GM23338 (cell line): ENCODE measurements at regions not wholly inside any gene's neighbourhood (a gene's known extent, or its start where the extent isn't known, plus 50 kb on each side); places are given as distances from the start of the nearest gene placed in this dataset.
A peak's percentile ranks its signal among the peaks of the same experiment; 100 is the strongest.
"Not testable (repeated sequence)": the region's sequence is repeated elsewhere in the genome, so short reads cannot be mapped to it uniquely, and the experiment has no call there.

Source experiments
- ATAC-seq: fragments of 200-7000 bp; cut with Tn5 transposase; 3 replicates; pipeline ENCODE4 v1.9.1; 2020
- DNase-seq: peaks from one replicate; pipeline ENCODE4 v3.0.0-alpha.2; 2015; ENCODE audit warnings: low spot score
- H2AFZ ChIP-seq: fragments of 200-600 bp; sonication (generic); 2 replicates; pipeline ENCODE4 v1.8.0; 2016; ENCODE audit warnings: antibody characterized with exemption, mild to moderate bottlenecking, moderate library complexity
- H3F3A ChIP-seq: fragments of 200-600 bp; sonication (generic); replicated peaks from 2 replicates; pipeline ENCODE4 v1.8.0; 2017; ENCODE audit warnings: antibody characterized with exemption, mixed run types, low read depth
- H3K27ac ChIP-seq: fragments of 200-600 bp; sonication (generic); 2 replicates; pipeline ENCODE4 v1.6.1; 2016; ENCODE audit warnings: low read depth
- H3K27me3 ChIP-seq: fragments of 200-600 bp; sonication (generic); 2 replicates; pipeline ENCODE4 v1.8.0; 2016; ENCODE audit warnings: mild to moderate bottlenecking, mixed run types, moderate library complexity; ENCODE audit not compliant: insufficient read depth
- H3K36me3 ChIP-seq: fragments of 200-600 bp; sonication (generic); 2 replicates; pipeline ENCODE4 v1.8.0; 2016; ENCODE audit warnings: mild to moderate bottlenecking; ENCODE audit not compliant: insufficient read depth
- H3K4me1 ChIP-seq: fragments of 200-600 bp; sonication (generic); 2 replicates; pipeline ENCODE4 v1.8.0; 2016; ENCODE audit warnings: mild to moderate bottlenecking, moderate library complexity; ENCODE audit not compliant: insufficient read depth
- H3K4me2 ChIP-seq: fragments of 200-600 bp; sonication (generic); 2 replicates; pipeline ENCODE4 v1.7.1; 2017; ENCODE audit warnings: mixed run types
- H3K4me3 ChIP-seq: fragments of 200-600 bp; sonication (generic); 2 replicates; pipeline ENCODE4 v1.6.1; 2016; ENCODE audit warnings: mixed run types
- H3K79me2 ChIP-seq: fragments of 200-600 bp; sonication (generic); replicated peaks from 2 replicates; pipeline ENCODE4 v1.8.0; 2017; ENCODE audit warnings: mild to moderate bottlenecking; ENCODE audit not compliant: insufficient read depth
- H3K9me2 ChIP-seq: fragments of 200-600 bp; sonication (generic); 2 replicates; pipeline ENCODE4 v1.8.0; 2017; ENCODE audit not compliant: insufficient read depth
- H4K20me1 ChIP-seq: fragments of 200-600 bp; sonication (generic); replicated peaks from 2 replicates; pipeline ENCODE4 v1.8.0; 2017; ENCODE audit warnings: mild to moderate bottlenecking; ENCODE audit not compliant: insufficient read depth
- H3K27ac Mint-ChIP-seq: 2 replicates; pipeline ENCODE4 v1.8.0; 2020; ENCODE audit warnings: inconsistent platforms, mild to moderate bottlenecking, moderate library complexity, mixed read lengths
- H3K27me3 Mint-ChIP-seq: 3 replicates; pipeline ENCODE4 v1.8.0; 2022; ENCODE audit warnings: low read depth, mild to moderate bottlenecking, moderate library complexity, mixed read lengths, inconsistent platforms; ENCODE audit not compliant: insufficient read depth, poor library complexity
- H3K36me3 Mint-ChIP-seq: 3 replicates; pipeline ENCODE4 v1.8.0; 2021; ENCODE audit warnings: low read depth, mild to moderate bottlenecking, inconsistent platforms, moderate library complexity, mixed read lengths
- H3K4me1 Mint-ChIP-seq: 3 replicates; pipeline ENCODE4 v1.8.0; 2020; ENCODE audit warnings: mild to moderate bottlenecking, inconsistent platforms, mixed read lengths
- H3K4me3 Mint-ChIP-seq: 3 replicates; pipeline ENCODE4 v1.8.0; 2021; ENCODE audit warnings: moderate library complexity, mild to moderate bottlenecking, inconsistent platforms, mixed read lengths
- H3K9me3 Mint-ChIP-seq: 3 replicates; pipeline ENCODE4 v1.8.0; 2020; ENCODE audit warnings: moderate library complexity, mild to moderate bottlenecking, inconsistent platforms, mixed read lengths
- EZH2 ChIP-seq: fragments of 200-600 bp; sonication (generic); IDR thresholded peaks from one replicate; pipeline ENCODE4 v1.8.0; 2017; ENCODE audit warnings: antibody characterized with exemption, mild to moderate bottlenecking, low read depth; ENCODE audit not compliant: unreplicated experiment
- NANOG ChIP-seq: IDR thresholded peaks from 2 replicates; pipeline ENCODE4 v1.6.1; 2016; ENCODE audit warnings: antibody characterized with exemption, borderline replicate concordance
- ZNF114 ChIP-seq: fragments of 250-450 bp; sonication (Bioruptor Pico); IDR thresholded peaks from 2 replicates; pipeline ENCODE4 v1.5.0; 2020; ENCODE audit warnings: mild to moderate bottlenecking, moderate library complexity
- TF ChIP-seq, protein P1 (sequence below): fragments of 250-450 bp; sonication (Bioruptor Pico); IDR thresholded peaks from 2 replicates; pipeline ENCODE4 v1.5.0; 2020; ENCODE audit warnings: mild to moderate bottlenecking, moderate library complexity
- TF ChIP-seq, protein P2 (sequence below): IDR thresholded peaks from 2 replicates; pipeline ENCODE4 v1.6.1; 2016; ENCODE audit warnings: antibody characterized with exemption
- TF ChIP-seq, protein P3 (sequence below), 2 experiments: fragments of 200-600 bp in 1 of 2; sonication (generic) in 1 of 2; conservative IDR thresholded peaks; 2 replicates each; pipeline versions ENCODE4 v1.5.1 to v1.6.1; 2016 to 2017; ENCODE audit warnings: antibody characterized with exemption in 2 of 2, low read depth in 2 of 2, mild to moderate bottlenecking in 2 of 2, moderate library complexity in 1 of 2

DNA sequence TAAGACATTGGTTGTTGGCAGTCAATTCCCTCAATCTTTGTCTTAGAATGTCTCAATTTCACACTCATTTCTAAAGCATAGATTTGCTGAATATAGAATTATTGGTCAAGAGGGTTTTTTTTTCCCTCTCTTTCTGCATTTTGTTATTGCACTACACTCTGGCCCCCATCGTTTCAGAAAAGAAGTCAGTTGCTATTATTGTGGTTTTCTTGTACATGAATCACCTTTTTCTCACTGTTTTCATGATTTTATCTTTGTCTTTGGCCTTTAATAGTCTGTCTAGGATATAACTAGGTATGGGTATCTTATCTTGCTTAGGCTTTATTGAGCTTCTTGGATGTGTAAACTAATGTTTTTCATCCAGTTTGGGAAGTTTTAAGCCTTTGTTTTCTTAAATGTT lies 194.3 kb upstream of the DAAM1 start:
- TF ChIP-seq, protein P1, sequence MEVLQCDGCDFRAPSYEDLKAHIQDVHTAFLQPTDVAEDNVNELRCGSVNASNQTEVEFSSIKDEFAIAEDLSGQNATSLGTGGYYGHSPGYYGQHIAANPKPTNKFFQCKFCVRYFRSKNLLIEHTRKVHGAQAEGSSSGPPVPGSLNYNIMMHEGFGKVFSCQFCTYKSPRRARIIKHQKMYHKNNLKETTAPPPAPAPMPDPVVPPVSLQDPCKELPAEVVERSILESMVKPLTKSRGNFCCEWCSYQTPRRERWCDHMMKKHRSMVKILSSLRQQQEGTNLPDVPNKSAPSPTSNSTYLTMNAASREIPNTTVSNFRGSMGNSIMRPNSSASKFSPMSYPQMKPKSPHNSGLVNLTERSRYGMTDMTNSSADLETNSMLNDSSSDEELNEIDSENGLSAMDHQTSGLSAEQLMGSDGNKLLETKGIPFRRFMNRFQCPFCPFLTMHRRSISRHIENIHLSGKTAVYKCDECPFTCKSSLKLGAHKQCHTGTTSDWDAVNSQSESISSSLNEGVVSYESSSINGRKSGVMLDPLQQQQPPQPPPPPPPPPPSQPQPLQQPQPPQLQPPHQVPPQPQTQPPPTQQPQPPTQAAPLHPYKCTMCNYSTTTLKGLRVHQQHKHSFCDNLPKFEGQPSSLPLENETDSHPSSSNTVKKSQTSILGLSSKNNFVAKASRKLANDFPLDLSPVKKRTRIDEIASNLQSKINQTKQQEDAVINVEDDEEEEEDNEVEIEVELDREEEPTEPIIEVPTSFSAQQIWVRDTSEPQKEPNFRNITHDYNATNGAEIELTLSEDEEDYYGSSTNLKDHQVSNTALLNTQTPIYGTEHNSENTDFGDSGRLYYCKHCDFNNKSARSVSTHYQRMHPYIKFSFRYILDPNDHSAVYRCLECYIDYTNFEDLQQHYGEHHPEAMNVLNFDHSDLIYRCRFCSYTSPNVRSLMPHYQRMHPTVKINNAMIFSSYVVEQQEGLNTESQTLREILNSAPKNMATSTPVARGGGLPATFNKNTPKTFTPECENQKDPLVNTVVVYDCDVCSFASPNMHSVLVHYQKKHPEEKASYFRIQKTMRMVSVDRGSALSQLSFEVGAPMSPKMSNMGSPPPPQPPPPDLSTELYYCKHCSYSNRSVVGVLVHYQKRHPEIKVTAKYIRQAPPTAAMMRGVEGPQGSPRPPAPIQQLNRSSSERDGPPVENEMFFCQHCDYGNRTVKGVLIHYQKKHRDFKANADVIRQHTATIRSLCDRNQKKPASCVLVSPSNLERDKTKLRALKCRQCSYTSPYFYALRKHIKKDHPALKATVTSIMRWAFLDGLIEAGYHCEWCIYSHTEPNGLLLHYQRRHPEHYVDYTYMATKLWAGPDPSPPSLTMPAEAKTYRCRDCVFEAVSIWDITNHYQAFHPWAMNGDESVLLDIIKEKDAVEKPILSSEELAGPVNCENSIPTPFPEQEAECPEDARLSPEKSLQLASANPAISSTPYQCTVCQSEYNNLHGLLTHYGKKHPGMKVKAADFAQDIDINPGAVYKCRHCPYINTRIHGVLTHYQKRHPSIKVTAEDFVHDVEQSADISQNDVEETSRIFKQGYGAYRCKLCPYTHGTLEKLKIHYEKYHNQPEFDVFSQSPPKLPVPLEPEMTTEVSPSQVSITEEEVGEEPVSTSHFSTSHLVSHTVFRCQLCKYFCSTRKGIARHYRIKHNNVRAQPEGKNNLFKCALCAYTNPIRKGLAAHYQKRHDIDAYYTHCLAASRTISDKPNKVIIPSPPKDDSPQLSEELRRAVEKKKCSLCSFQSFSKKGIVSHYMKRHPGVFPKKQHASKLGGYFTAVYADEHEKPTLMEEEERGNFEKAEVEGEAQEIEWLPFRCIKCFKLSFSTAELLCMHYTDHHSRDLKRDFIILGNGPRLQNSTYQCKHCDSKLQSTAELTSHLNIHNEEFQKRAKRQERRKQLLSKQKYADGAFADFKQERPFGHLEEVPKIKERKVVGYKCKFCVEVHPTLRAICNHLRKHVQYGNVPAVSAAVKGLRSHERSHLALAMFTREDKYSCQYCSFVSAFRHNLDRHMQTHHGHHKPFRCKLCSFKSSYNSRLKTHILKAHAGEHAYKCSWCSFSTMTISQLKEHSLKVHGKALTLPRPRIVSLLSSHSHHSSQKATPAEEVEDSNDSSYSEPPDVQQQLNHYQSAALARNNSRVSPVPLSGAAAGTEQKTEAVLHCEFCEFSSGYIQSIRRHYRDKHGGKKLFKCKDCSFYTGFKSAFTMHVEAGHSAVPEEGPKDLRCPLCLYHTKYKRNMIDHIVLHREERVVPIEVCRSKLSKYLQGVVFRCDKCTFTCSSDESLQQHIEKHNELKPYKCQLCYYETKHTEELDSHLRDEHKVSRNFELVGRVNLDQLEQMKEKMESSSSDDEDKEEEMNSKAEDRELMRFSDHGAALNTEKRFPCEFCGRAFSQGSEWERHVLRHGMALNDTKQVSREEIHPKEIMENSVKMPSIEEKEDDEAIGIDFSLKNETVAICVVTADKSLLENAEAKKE (CRISPR knock-in tag), result no peak
- TF ChIP-seq NANOG, result no peak
- TF ChIP-seq EZH2, result no peak
- TF ChIP-seq ZNF114 (CRISPR knock-in tag), result no peak
- Mint-ChIP-seq H3K27ac (no peak overlapping the region), H3K27me3 (no peaks in the 10 kb centered on the region)

DNA sequence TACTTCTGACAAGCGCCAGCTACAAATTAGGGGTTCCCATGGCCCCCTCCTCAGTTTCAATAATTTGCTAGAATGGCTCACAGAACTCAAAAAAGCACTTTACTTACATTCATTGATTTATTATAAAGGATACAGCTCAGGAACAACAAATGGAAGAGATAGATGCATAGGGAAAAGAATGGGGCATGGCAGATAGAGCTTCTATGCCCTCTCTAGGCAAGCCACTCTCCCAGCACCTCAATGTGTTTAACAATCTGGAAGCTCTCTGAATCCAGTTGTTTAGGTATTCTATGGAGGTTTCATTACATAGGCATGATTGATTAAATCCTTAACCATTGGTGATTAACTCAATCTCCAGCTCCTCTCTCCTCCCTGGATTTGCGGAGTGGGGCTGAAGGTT lies 184.5 kb upstream of the DAAM1 start:
- H3K36me3 Mint-ChIP-seq, result no peaks in the 10 kb centered on the region
- DNase-seq (no peak), ATAC-seq (no peak)
- no peak overlapping the region for H3K4me2 ChIP-seq
- H3K4me1 Mint-ChIP-seq, result no peaks in the 10 kb centered on the region
- peaks cover 4% of the 10 kb centered on the region; the same call in 1 of the 3 replicates for H3K9me3 Mint-ChIP-seq
- no peaks in the 10 kb centered on the region for H3K79me2 ChIP-seq
- TF ChIP-seq, protein P2, sequence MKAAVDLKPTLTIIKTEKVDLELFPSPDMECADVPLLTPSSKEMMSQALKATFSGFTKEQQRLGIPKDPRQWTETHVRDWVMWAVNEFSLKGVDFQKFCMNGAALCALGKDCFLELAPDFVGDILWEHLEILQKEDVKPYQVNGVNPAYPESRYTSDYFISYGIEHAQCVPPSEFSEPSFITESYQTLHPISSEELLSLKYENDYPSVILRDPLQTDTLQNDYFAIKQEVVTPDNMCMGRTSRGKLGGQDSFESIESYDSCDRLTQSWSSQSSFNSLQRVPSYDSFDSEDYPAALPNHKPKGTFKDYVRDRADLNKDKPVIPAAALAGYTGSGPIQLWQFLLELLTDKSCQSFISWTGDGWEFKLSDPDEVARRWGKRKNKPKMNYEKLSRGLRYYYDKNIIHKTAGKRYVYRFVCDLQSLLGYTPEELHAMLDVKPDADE, result no peak
- TF ChIP-seq, protein P3, sequence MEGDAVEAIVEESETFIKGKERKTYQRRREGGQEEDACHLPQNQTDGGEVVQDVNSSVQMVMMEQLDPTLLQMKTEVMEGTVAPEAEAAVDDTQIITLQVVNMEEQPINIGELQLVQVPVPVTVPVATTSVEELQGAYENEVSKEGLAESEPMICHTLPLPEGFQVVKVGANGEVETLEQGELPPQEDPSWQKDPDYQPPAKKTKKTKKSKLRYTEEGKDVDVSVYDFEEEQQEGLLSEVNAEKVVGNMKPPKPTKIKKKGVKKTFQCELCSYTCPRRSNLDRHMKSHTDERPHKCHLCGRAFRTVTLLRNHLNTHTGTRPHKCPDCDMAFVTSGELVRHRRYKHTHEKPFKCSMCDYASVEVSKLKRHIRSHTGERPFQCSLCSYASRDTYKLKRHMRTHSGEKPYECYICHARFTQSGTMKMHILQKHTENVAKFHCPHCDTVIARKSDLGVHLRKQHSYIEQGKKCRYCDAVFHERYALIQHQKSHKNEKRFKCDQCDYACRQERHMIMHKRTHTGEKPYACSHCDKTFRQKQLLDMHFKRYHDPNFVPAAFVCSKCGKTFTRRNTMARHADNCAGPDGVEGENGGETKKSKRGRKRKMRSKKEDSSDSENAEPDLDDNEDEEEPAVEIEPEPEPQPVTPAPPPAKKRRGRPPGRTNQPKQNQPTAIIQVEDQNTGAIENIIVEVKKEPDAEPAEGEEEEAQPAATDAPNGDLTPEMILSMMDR (conservative IDR thresholded peaks at IDR 0.05; ENCODE audit: low read depth in 2 of 2), result peak in 1 of 2 experiments; percentile 27; a peak in 2 of 4 replicates
- H3K27ac ChIP-seq, result no peak overlapping the region
- peak overlapping the region; percentile 53; the same call in 1 of the 2 replicates for H2AFZ ChIP-seq
- no peaks in the 10 kb centered on the region for H4K20me1 ChIP-seq
- H3F3A ChIP-seq, result no peaks in the 10 kb centered on the region
- H3K4me3 Mint-ChIP-seq, result no peak overlapping the region
- 0 out of 2 replicates have a peak, but pooled peaks cover 7% of the 10 kb centered on the region for H3K9me2 ChIP-seq
- H3K27me3 Mint-ChIP-seq, result no peaks in the 10 kb centered on the region
- H3K36me3 ChIP-seq, result no peaks in the 10 kb centered on the region
- no peaks in the 10 kb centered on the region for H3K4me1 ChIP-seq
- H3K27ac Mint-ChIP-seq, result no peak overlapping the region
- no peak overlapping the region for H3K4me3 ChIP-seq
- H3K27me3 ChIP-seq, result no peaks in the 10 kb centered on the region

More for the DNA sequence above, 194.3 kb upstream of the DAAM1 start:
- Mint-ChIP-seq H3K4me1 (no peaks in the 10 kb centered on the region), H3K36me3 (no peaks in the 10 kb centered on the region), H3K4me3 (no peak overlapping the region), H3K9me3 (peaks cover 8% of the 10 kb centered on the region; the same call in 2 of the 3 replicates)
- H4K20me1 ChIP-seq, result no peaks in the 10 kb centered on the region
- H3K4me2 ChIP-seq, result no peak overlapping the region
- H3K36me3 ChIP-seq, result no peaks in the 10 kb centered on the region
- H3K4me1 ChIP-seq, result no peaks in the 10 kb centered on the region
- no peaks in the 10 kb centered on the region for H3K79me2 ChIP-seq
- no peak overlapping the region for H3K4me3 ChIP-seq
- ATAC-seq, result no peak
- H3F3A ChIP-seq, result no peaks in the 10 kb centered on the region
- H3K27me3 ChIP-seq, result no peaks in the 10 kb centered on the region
- 0 out of 2 replicates have a peak, but pooled peaks cover 3% of the 10 kb centered on the region for H3K9me2 ChIP-seq
- DNase-seq, result no peak
- H2AFZ ChIP-seq, result no peak overlapping the region
- no peak overlapping the region for H3K27ac ChIP-seq

DNA sequence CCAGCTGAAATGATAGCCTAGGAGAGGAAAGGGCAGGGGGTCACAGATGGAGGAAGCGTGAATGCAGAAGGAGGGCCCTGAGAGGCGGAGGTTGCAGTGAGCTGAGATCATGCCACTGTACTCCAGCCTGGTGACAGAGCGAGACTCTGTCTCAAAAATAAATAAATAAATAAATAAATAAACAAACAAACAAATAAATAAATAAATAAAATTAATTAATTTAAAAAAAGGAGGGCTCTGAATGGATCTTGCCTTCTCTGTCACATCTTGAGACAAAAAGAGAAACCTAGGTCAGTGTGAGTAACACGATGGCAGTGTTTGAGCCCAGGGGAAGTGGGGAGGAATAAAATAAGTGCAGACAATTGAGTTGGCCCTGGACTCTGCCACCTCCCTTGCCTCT lies 182.3 kb upstream of the DAAM1 start:
- not testable (repeated sequence) for DNase-seq, H3K79me2 ChIP-seq, H3K9me2 ChIP-seq, H3K4me3 ChIP-seq, H3K27ac ChIP-seq, H3K27ac Mint-ChIP-seq, H3K4me3 Mint-ChIP-seq, H3F3A ChIP-seq, H4K20me1 ChIP-seq, H2AFZ ChIP-seq, H3K4me1 ChIP-seq, H3K9me3 Mint-ChIP-seq, H3K4me1 Mint-ChIP-seq, H3K4me2 ChIP-seq, ATAC-seq, H3K27me3 Mint-ChIP-seq, H3K27me3 ChIP-seq, H3K36me3 ChIP-seq, H3K36me3 Mint-ChIP-seq
